GM10248 (cell line): ENCODE measurements at regions not wholly inside any gene's neighbourhood (a gene's known extent, or its start where the extent isn't known, plus 50 kb on each side); places are given as distances from the start of the nearest gene placed in this dataset.
"Not testable (repeated sequence)": the region's sequence is repeated elsewhere in the genome, so short reads cannot be mapped to it uniquely, and the experiment has no call there.

Experiments
- CTCF ChIA-PET: fragments of 300-600 bp; sonication (Branson Sonifier 250); formaldehyde crosslinking; extraction: SDS; loops from one replicate; lab custom pipeline; 2021; ENCODE audit warnings: antibody characterized with exemption; lab: Yijun Ruan, JAX
- POLR2A ChIA-PET: fragments of 350-650 bp; sonication (Branson Sonifier 250); formaldehyde crosslinking; extraction: SDS; loops from one replicate; lab custom pipeline; 2020; ENCODE audit warnings: antibody characterized with exemption; lab: Yijun Ruan, JAX
- DNase-seq: peaks from one replicate; pipeline ENCODE4 v3.0.0; 2012; ENCODE audit errors: extremely low spot score
- TF ChIP-seq, protein P1 (sequence below): IDR thresholded peaks from 2 replicates; pipeline ENCODE4 v1.5.1; 2012; ENCODE audit warnings: mild to moderate bottlenecking, low read depth; ENCODE audit errors: extremely low read depth, missing control alignments, control extremely low read depth

DNA sequence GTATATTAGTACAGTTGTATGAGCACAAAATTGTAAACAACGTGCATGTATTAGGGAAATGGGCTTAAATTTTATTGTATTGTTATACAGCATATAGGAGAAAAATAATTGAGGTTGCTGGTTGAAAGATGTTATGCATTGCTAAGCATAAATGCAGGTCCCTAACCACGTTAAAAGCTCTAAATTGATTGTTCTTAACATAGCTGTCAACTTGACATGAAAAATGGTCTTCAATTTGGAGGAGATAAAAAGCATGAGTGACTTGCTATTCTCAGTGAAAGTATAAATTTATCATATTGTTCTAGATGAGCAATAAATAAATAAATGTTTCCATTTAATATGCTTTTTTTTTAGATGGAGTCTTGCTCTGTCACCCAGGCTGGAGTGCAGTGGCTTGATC, 506.6 kb upstream of the ATXN7L3B start:
- TF ChIP-seq, protein P1, sequence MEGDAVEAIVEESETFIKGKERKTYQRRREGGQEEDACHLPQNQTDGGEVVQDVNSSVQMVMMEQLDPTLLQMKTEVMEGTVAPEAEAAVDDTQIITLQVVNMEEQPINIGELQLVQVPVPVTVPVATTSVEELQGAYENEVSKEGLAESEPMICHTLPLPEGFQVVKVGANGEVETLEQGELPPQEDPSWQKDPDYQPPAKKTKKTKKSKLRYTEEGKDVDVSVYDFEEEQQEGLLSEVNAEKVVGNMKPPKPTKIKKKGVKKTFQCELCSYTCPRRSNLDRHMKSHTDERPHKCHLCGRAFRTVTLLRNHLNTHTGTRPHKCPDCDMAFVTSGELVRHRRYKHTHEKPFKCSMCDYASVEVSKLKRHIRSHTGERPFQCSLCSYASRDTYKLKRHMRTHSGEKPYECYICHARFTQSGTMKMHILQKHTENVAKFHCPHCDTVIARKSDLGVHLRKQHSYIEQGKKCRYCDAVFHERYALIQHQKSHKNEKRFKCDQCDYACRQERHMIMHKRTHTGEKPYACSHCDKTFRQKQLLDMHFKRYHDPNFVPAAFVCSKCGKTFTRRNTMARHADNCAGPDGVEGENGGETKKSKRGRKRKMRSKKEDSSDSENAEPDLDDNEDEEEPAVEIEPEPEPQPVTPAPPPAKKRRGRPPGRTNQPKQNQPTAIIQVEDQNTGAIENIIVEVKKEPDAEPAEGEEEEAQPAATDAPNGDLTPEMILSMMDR = no peak
- DNase-seq = no peak
- POLR2A ChIA-PET = no interaction called here
- CTCF ChIA-PET = no interaction called here

DNA sequence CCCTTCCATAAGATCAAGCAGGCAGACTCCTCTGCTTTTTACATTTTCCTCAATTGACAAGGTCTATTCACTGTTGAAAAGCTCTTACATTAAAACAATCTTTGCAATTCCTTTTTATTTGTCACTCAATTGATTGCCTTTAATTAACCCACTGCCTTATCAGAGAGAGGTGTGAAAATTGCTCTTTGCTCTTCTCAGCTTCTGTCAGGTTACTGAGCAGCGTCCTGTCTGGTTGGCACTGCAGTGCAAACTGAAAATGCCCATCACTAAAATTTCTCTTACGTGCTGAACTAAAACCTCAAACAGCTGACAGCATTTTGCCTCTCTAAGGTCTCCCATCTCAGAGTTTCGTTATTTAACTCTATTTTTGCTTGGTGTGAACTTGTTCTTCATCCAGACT, 504.1 kb upstream of the ATXN7L3B start:
- TF ChIP-seq, protein P1 = no peak
- POLR2A ChIA-PET = no interaction called here
- DNase-seq = no peak
- CTCF ChIA-PET = no interaction called here

DNA sequence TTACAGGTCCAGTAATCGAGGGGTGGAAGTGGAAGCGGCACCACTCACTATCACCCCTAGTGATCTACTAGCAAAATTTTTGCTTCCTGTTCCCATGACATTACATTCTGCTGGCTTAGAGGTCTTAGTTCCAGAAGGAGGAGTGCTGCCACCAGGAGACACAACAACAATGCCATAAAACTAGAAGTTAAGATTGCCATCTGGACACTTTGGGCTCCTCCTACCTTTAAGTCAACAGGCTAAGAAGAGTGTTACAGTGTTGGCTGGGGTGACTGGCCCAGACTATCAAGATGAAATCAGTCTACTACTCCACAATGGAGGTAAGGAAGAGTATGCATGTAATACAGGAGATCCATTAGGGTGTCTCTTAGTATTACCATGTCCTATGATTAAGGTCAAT, 498.5 kb upstream of the ATXN7L3B start:
- CTCF ChIA-PET, DNase-seq: not testable (repeated sequence)

DNA sequence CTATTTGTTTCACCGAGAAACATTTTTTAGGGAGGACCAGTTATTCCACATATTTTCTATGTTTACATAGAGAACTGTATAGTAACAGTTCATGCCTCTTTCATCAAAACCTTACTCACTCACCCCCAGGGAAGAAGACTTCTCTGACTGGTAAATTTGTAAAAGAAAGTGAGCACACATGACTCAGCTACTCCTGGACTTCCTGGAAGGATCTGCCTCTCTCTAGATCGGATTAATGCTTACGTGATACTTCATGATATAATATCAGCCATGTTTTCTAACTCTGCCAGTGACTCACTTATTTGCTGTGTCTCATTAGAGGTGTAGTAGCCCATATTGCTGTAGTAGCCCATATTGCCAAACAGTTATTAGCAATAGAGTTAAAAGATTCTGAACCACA, 494.3 kb upstream of the ATXN7L3B start:
- TF ChIP-seq, protein P1 = no peak
- no peak for DNase-seq
- CTCF ChIA-PET = no interaction called here
- POLR2A ChIA-PET = no interaction called here

More for the DNA sequence above, 498.5 kb upstream of the ATXN7L3B start:
- POLR2A ChIA-PET = not testable (repeated sequence)

DNA sequence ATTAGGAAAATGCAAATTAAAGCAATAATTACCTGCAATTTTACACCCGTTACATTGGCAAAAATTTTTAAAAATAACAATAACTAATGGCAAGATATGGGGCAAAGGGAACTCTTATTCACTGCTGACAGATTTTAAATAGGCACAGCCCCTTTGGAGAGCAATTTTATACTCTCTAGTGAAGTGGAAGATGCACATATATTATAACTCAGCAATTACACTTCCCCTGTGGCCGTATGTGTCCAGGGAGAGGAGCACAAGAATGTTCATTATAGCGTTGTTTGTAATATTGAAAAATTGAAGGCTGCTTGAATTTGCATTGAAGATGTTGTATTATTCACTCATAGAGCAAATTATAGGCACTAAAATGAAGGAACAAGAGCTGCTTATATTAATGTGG, 488.3 kb upstream of the ATXN7L3B start:
- TF ChIP-seq, protein P1 = no peak
- ChIA-PET CTCF (no interaction called here), POLR2A (no interaction called here)
- no peak for DNase-seq

DNA sequence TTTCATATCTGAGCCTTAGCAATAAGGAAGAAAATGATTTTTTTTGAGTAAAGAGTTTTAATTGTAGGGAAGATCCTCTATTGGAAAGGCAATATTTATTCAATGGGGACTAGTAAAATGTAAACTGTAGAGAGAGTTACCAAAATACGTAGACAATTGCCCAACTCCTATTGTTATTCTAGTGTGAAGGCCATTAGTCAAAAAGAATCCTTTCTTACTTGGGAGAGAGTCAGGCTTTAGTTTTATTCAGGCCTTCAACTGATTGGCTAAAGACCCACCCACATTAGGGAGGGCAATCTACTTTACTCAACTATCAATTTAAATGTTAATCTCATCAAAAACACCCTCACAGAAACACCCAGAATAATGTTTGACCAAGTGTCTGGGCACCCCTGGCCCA, 485.8 kb upstream of the ATXN7L3B start:
- TF ChIP-seq, protein P1 = no peak
- no peak for DNase-seq
- POLR2A ChIA-PET = no interaction called here
- CTCF ChIA-PET = no interaction called here

DNA sequence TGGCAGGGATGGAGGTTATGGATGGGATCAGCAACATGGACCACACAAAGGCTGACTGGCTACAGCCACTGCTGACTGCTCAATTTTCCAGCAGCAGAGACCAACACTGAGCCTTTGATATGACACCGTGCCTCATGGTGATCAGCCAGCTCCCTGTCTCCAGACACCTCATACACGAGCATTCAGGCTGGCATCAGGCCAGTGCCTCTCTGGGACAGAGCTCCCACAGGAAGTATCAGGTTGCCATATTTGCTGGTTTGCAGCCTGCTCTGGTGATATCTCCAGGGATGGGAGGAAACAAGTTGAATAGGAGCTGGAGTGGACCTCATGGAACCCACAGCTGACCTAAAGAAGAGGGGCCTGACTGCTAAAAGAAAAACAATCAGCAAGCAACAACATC, 471.2 kb upstream of the ATXN7L3B start:
- TF ChIP-seq, protein P1 = no peak
- ChIA-PET CTCF (interaction anchor here (1.4 kb wide), 1 partner anchor 31 kb away, joined by 4 read pairs; no protein-coding TSS in a partner anchor), POLR2A (no interaction called here)
- no peak for DNase-seq
